Gastrocnemius medialis (tissue), 4 donors: ENCODE measurements at regions not wholly inside any gene's neighbourhood (a gene's known extent, or its start where the extent isn't known, plus 50 kb on each side); places are given as distances from the start of the nearest gene placed in this dataset.

Experiments
- ATAC-seq, 2 donors: fragments of 150-250 bp; one replicate each; pipeline ENCODE4 v1.9.1; 2016
- DNase-seq, 2 donors: peaks; one replicate each; pipeline ENCODE4 v3.0.0-alpha.2; 2019
- H3K27ac ChIP-seq, 4 donors: fragments of 200-600 bp; sonication (generic); 1 replicate in 1 of 4; 2 replicates in 3 of 4; pipeline ENCODE4 v1.5.1; 2016 to 2018; ENCODE audit warnings: mild to moderate bottlenecking in 2 of 4, moderate library complexity in 1 of 4
- H3K27me3 ChIP-seq, 3 donors: fragments of 200-600 bp; sonication (generic) in 2 of 3; 1 replicate in 1 of 3; 2 replicates in 2 of 3; pipeline versions ENCODE4 v1.5.1 to v1.6.0; 2016 to 2019; ENCODE audit warnings: mild to moderate bottlenecking in 1 of 3, moderate library complexity in 1 of 3
- H3K36me3 ChIP-seq, 2 donors: fragments of 200-600 bp; sonication (generic) in 1 of 2; one replicate each; pipeline ENCODE4 v1.5.1; 2017 to 2018
- H3K4me1 ChIP-seq, 2 donors: fragments of 200-600 bp; sonication (generic) in 1 of 2; one replicate each; pipeline ENCODE4 v1.5.1; 2016 to 2017; ENCODE audit warnings: mild to moderate bottlenecking in 2 of 2
- H3K4me3 ChIP-seq, 4 donors: fragments of 200-600 bp; sonication (generic) in 3 of 4; 1 replicate in 1 of 4; 2 replicates in 3 of 4; pipeline ENCODE4 v1.5.1; 2016 to 2019; ENCODE audit warnings: mild to moderate bottlenecking in 2 of 4
- H3K9me3 ChIP-seq, 3 donors: fragments of 200-600 bp; sonication (generic) in 2 of 3; 1 replicate in 1 of 3; 2 replicates in 2 of 3; pipeline ENCODE4 v1.5.1; 2016 to 2019
- CTCF ChIP-seq, 5 experiments: fragments of 450-650 bp in 3 of 5; fragments of 200-600 bp in 2 of 5; sonication (generic) in 2 of 5; IDR thresholded peaks in 4 of 5; conservative IDR thresholded peaks in 1 of 5; 1 replicate in 4 of 5; 2 replicates in 1 of 5; pipeline ENCODE4 v1.5.1; 2016 to 2019; ENCODE audit warnings: antibody characterized with exemption in 5 of 5, mild to moderate bottlenecking in 3 of 5, moderate library complexity in 3 of 5
- POLR2A ChIP-seq, 2 donors: fragments of 450-650 bp; IDR thresholded peaks; one replicate each; pipeline ENCODE4 v1.6.1; 2017; ENCODE audit warnings: antibody characterized with exemption in 2 of 2, mild to moderate bottlenecking in 2 of 2, moderate library complexity in 2 of 2
- in situ Hi-C, 4 donors: fragments of 200-750 bp; cut with MboI; loops; one replicate each; pipeline versions ENCODE4 v1.15.0 to v1.8.0; 2017; ENCODE audit warnings: low sequenced_read_pairs in 4 of 4
- intact Hi-C: fragments of 100-400 bp; cut with DNase I; formaldehyde crosslinking; loops from one replicate; pipeline ENCODE4 v1.15.1; 2023; ENCODE audit warnings: low total_unique reads

GRCh38 chr15:95793231-95793630 lies 537.3 kb upstream of the NR2F2 start:
- Histone ChIP-seq H3K4me1 (no peaks in the 10 kb centered on the region), H3K27me3 (no peaks in the 10 kb centered on the region), H3K27ac (no peak overlapping the region), H3K4me3 (no peak overlapping the region), H3K9me3 (no peaks in the 10 kb centered on the region), H3K36me3 (no peaks in the 10 kb centered on the region)
- TF ChIP-seq POLR2A (IDR thresholded peaks at IDR 0.05): no peak
- no peak for TF ChIP-seq CTCF (IDR thresholded peaks at IDR 0.05 in 4 of 5, conservative IDR thresholded peaks at IDR 0.05 in 1 of 5)
- in situ Hi-C loops: no loop called here
- intact Hi-C loops: no loop called here
- DNase-seq (no peak), ATAC-seq (no peak)

DNA sequence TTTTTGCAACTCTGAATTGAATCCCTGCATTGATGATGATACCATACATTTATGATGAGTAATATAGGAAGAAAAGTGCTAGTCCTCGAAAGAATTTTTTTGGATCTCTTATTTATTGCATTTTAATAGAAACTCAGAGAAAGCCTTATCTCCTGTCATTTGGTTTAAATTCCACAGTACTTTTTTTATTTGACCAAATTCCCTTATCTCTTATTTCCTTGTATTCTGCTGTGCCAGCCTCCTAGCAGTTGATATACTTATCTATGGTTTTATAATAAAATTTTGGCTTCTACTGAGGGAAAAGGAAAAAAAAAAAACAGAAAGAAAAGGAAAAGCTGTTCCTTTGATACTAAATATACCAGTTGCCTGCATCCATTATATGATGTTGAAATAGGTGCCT lies 535.1 kb upstream of the NR2F2 start:
- Histone ChIP-seq H3K4me3 (no peak overlapping the region), H3K36me3 (no peaks in the 10 kb centered on the region), H3K27me3 (no peaks in the 10 kb centered on the region), H3K9me3 (no peaks in the 10 kb centered on the region), H3K27ac (no peak overlapping the region), H3K4me1 (no peaks in the 10 kb centered on the region)
- TF ChIP-seq CTCF (IDR thresholded peaks at IDR 0.05 in 4 of 5, conservative IDR thresholded peaks at IDR 0.05 in 1 of 5) (no peak), POLR2A (IDR thresholded peaks at IDR 0.05) (no peak)
- in situ Hi-C loops (no loop called here), intact Hi-C loops (no loop called here)
- ATAC-seq (no peak), DNase-seq (no peak)

DNA sequence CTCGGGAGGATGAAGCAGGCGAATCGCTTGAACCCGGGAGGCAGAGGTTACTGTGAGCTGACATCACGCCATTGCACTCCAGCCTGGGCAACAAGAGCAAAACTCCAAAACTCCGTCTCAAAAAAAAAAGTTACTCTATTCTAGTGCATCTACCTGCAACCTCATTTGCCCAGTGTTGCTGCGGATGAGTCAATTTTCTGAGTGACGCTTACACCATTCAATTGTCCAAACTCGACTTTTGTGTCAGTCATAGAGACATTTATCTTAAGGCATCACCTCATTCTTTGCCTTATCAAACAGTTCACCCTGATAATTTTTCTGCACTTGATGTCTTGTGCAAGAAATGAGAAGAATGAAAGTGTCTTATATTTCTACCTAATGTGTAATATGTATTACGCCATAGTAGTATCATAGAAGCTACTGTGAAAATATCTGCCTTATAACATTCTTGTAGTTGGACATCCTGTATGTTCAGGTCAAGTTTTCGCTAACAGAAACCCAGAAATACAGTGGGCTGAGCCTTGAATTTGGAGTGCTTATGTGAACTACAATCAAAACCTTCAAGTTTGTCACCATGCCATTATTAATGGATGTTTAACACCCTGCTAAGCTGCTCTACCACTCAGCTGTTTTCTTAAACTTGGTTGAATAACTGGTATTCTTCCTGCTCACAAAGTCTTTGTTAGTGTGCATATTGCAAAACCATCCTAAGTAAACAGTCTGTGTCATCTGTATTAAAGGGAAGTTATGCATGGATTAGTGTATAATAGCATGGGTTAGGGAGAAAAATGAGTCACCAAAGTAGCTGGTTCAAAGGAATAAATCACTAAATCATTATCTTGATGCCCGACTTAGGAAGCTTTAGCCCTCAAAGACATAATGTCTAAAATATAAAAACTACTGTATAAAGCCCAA lies 531.0 kb upstream of the NR2F2 start:
- H3K4me1 ChIP-seq: no peaks in the 10 kb centered on the region
- no peak for ATAC-seq
- in situ Hi-C loops (no loop called here), intact Hi-C loops (no loop called here)
- TF ChIP-seq CTCF (IDR thresholded peaks at IDR 0.05 in 4 of 5, conservative IDR thresholded peaks at IDR 0.05 in 1 of 5): no peak
- H3K36me3 ChIP-seq: no peaks in the 10 kb centered on the region
- no peaks in the 10 kb centered on the region for H3K27me3 ChIP-seq
- no peak overlapping the region for H3K27ac ChIP-seq
- H3K4me3 ChIP-seq: no peak overlapping the region
- no peak for DNase-seq
- H3K9me3 ChIP-seq: no peaks in the 10 kb centered on the region

- no peak for ATAC-seq
- intact Hi-C loops: no loop called here
- no peaks in the 10 kb centered on the region for H3K9me3 ChIP-seq
- TF ChIP-seq CTCF (IDR thresholded peaks at IDR 0.05 in 4 of 5, conservative IDR thresholded peaks at IDR 0.05 in 1 of 5) (no peak), POLR2A (IDR thresholded peaks at IDR 0.05) (no peak)
- no peak for DNase-seq
- H3K36me3 ChIP-seq: no peaks in the 10 kb centered on the region
- no peak overlapping the region for H3K4me3 ChIP-seq
- no peaks in the 10 kb centered on the region for H3K27me3 ChIP-seq
- no peak overlapping the region for H3K27ac ChIP-seq
- no peaks in the 10 kb centered on the region for H3K4me1 ChIP-seq
- in situ Hi-C loops: no loop called here
These were observed 526.0 kb upstream of the NR2F2 start for GRCh38 chr15:95804484-95804883.
